GM18517 (cell line): ENCODE measurements at regions not wholly inside any gene's neighbourhood (a gene's known extent, or its start where the extent isn't known, plus 50 kb on each side); places are given as distances from the start of the nearest gene placed in this dataset.

Source experiments
- ATAC-seq: cut with Tn5 transposase; IDR thresholded peaks from one replicate; pipeline ENCODE4 v1.9.1; 2021; ENCODE audit warnings: mild to moderate bottlenecking, moderate library complexity; ENCODE audit not compliant: unreplicated experiment

DNA sequence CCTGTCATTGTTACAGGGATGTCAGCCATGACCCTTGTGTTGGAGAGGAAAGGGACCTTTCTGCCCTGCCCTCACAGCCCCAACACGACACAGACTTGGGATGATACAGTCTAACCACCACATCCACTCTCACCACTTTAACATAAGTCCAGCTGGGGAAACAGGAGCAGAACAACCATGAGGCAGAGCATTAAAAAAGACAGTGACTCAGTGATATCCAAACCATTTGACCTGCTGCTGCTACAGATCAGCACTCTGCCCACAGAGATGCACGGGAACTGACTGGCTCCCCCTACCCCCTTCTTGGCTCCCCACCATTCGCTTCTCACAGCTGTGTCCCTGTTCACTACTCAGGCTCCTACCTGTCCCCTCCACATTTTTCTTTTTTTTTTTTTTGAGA lies 458.6 kb downstream of the ZNF608 start:
- ATAC-seq, result no peak

DNA sequence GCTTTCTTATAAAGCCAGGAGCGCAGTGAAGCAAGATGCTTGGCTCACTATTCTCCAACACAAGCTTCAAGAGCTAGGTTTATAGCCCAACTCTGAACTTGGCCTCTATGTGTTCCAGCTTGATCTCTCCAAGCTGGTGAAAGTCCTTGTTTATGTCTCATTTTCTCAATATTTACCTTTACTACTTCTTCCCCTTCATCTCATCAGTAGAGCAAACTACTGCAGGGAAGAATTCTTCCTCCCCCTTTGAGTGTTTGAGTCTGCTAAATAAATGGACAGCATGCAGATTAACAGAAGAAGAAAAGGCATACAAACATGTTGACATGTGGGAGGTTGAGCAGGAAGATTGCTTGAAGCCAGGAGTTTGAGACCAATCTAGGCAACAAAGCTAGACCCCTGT lies 460.7 kb downstream of the ZNF608 start:
- ATAC-seq, result no peak

DNA sequence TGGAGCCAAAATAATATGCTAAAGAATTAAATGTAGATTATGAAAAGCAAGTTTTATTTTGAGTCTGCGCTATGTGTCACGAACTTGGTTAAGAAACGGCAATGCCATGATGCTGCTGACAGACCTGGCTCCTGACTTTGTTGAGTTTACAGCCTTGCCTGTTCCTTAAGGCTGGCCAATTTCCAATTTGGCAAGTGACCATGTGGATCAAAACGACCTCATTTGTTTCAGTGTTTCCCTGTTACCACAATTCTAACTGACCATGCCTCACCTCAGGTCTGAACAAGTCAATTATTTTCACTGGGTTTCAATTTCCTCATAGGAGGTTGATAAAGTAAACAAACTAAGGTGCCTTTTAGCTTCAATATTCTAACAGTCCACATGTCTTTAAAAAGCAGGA lies 461.4 kb downstream of the ZNF608 start:
- ATAC-seq, result no peak

DNA sequence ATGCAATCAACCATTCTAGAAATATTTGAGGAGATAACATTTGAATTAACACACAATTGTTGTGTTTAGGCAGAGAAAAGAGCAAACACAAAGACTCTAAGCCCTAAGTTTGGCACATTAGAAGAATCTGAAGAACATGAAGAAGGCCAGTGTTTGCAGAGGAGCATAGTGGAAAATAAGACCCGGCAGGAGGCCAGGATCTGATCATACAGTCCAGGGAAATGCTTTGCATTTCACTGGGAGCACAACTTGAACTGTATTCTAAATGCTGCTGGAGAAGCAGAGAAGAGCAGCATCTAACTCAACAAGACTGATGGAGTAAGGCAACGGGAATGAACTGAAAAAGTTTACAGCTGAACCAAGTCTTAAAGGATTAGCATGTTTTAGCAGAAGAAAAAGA lies 463.4 kb downstream of the ZNF608 start:
- no peak for ATAC-seq

DNA sequence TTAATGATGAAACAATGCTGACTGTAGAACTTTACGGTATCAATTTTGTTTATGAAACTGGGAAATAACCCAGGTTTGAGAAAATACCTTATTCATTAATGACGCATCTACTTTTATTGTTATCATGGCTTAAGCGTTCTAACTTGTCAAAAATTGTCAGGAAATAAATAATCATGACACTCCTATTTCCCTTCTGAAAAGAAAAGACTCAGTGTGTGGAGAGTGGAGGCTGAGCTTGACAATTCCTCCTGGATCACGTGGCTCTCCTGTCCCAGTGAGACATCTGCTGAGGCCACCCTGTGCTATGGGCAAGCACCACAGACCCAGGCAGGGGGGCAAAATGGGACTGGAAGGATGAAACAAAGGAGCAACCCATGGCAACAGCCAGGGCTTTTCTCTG lies 466.4 kb downstream of the ZNF608 start:
- ATAC-seq, result no peak

DNA sequence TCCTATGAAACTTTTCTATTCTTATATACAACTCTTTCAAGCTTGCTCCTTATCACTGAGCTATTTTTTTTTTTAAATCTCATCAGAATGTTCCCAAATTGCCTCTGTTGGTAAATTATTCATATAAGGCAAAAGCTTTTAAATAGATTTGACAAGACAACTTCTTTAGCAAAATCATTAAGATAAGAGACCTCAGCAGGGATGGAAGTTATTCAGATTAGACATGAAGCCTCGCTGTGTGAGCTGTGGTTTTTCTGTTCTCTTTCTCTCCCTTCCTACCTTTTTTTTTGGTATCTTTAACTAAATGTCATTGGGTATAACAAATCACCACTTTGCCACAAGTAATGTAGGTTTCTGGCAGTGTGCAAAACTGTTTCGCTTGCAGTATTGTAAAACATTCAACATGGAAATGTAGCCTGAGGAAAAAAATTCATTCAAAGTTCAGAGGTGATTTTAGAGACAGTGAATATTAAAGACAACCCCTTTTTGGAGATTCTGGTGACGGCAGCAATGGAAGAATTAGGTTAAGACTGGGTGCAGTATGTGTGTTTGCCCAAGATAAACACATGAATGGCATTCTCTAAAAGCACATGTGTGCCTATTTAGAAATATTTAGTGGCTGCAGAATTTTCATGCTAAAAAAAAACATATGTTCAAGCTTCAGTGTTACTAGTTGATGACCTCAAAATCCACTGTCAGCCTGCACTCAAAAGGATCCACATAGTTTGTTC lies 467.1 kb downstream of the ZNF608 start:
- ATAC-seq, result no peak

DNA sequence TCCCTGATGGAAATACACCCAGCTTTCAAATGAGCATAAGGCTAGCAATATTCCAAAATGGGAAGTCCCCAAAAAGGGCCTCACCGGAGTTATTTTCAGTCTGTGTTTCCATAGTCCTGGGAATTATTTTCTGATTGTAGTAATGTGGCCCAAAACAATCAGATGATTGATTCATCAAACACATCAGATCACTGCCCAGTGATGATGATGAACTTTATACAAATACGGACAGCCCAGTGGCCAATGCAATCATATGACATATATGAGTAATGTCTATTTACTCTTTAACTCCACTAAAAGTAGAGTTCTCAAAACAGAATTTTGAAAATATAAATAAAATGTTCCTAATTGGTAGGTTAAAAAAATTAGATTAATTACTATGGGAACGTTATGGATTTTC lies 467.8 kb downstream of the ZNF608 start:
- ATAC-seq, result no peak

DNA sequence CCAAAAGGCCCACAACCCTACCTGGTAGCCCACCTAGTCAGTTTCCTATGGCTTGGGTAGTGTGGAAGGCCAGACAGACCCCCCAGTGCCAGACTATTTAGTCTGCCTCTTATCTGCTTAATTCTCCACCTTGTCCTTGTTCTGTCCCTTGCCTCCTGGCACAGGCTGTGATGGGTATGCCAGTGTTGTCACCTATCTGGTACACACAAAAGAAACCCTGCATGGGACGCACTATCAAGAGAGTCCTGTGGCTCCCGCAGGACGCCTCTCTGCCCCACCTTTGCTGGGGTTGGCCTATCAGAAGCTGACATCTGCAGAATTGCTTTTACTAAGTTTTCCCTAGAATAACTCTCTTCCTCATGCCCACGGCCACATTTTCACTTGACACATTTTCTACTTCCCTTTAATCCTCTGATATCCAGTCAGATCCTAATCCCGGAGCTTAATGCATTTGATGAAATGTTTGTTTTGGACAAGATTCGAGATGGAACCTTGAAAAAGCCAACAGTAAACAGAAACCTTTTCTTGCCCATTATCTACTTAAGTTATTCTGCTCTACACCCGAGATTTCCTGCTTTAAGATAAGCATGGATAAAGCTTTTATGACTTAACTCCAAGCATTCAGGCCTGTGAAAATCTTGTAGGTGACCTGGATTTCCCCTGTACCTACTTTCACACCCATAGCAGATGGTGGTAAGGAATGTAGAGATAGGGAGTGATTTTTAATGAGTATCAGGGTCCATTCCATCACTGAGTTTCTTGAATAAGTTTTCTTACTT lies 468.5 kb downstream of the ZNF608 start:
- ATAC-seq, result no peak

DNA sequence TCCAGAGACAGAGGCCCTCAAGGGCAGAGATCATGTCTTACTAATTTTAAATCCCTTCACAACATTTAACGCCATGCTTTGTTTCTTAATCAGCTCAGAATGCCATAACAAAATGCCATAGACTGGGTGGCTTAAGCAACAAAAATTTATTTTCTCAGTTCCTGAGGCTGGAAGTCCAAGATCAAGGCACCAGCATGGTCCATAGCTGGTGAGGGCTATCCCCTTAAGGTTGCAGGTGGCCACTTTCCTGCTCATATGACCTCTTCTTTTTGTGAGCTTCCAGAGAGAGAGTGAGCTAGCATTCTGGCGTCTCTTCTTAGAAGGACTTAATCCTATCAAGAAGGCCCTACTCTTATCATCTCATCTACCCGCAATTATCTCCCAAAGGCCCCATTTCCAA lies 470.3 kb downstream of the ZNF608 start:
- no peak for ATAC-seq

DNA sequence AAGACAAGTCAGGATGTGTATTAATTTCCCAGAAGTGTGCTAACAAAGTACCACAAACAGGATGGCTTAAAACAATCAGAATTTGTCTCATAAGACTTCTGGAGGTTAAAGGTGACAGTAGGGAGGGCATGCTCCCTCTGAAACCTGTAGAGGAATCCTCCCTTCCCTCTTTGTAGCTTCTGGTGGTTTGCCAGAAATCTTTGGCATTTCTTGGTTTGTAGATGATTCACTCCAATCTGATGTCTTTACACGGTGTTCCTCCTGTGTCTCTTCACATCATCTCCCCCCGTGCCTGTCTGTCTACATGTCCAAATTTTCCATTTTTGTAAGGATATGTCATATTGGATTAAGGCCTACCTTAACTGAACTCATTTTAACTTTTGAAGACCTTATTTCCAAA lies 471.5 kb downstream of the ZNF608 start:
- ATAC-seq, result no peak

DNA sequence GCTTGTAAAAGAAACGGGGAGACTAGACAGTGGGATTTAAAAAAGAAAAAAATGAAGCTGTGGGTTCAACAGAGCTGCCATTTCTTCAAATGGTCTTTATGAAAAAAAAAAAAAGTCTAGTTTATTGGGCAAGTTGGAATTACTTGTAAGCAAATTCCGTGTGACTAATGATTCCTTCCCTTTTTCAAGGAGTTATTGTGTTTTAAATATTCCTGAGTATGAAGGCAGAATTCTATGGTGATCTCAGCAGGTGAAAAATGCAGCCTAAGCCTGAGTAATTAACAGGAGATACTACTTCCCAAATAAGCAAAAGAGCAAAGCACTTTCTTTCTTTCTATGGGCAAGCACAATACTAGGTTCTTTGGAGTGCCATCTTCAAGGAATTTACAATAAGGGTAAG lies 481.9 kb downstream of the ZNF608 start:
- no peak for ATAC-seq

DNA sequence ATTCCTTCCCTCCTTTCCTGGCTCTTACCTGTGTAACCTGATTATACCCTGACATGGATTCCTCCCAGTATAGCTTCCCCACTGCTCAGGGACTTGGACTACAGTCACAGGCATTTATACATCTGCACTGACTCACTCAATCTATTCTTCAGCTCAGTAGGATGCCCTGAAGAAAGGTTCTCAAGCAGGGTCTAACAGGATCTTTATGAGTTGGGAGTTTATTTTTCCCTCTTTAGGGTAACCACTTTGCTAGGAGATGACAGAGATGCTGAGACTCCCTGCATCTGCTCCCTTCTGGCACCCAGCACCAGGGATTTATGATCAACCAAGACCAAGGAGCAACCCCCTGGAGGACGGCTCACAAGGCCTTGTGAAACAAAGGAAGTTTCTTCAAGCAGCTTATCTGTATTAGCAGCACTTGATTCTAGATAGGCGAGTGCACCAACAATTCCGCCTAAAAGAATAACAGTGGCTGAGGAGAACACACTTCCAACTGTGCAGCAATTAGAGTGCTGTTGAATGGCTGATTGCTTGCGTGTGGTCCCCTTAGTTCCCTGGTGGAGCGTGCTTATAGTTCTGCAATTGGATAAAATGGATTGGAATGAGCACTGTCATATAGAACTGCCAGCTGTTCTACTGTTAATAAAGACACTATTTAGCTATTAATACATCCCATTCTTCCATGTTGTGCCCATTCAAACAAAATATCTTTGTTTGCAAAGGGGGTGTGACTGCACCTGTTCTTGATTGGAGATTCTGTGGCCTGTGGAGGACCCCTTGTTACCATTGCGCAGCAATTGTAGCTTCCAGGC lies 482.6 kb downstream of the ZNF608 start:
- ATAC-seq, result no peak

DNA sequence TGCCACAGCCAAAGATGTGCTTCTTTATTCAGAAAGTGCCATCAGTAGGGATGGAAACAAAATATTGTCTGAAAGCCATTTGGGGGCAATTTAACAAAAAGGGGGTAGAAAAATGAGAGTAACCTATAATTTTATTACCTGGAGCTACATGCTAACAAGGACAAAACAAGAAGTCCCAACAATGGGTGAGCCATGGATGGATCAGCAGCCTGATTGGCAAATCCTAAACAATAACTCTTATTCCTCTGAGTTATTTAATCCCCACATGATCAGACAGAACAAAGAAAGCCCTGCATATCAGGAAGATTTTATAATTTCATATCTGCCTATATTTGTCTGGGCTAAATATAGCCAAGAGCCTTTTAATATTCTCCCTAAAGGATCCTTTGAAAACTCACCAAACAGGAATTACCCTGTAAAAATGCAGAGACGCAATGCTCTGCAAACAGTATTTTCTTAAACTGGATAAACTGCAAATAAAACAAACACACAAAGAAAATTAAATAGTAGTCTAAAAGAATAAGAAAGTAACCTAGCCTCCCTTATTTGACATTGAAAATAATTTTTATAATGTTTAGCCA lies 483.4 kb downstream of the ZNF608 start:
- no peak for ATAC-seq

DNA sequence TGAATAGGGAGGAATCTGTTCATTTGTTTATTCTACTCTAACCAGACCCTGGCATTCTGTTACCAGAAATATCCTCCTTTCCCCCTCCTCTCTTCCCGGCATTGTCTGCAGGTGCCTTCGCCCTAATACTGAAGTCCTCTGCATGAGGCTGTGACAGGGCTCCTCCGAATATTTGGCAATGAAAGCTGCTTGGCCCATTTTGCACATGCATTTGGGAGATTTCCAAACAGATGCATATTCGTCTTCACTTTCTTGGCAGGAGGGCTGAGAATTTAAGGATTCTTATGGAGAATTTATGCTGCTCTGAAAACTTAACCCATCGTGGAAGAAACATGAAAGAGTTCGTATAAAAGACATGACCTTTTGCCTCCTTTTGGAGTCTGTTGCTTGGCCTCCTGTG lies 484.0 kb downstream of the ZNF608 start:
- ATAC-seq, result no peak

DNA sequence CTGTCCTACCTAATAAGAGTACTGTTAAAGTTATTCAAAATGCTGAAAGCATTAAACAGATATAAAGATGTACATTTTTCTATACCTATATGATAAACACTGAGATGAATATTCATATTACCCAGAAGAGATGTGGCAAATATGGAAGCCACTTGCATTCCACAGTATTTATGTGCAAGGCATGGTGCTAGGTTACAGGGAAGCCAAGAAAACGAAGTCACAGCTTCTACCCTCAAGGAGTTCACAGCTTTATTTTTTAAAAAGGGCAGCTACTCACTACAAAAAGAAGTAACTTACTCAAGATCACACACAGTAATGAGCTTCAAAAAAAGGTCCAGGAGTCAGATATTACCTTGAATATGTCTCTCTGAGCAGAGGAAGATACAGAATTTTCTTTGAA lies 484.6 kb downstream of the ZNF608 start:
- no peak for ATAC-seq

DNA sequence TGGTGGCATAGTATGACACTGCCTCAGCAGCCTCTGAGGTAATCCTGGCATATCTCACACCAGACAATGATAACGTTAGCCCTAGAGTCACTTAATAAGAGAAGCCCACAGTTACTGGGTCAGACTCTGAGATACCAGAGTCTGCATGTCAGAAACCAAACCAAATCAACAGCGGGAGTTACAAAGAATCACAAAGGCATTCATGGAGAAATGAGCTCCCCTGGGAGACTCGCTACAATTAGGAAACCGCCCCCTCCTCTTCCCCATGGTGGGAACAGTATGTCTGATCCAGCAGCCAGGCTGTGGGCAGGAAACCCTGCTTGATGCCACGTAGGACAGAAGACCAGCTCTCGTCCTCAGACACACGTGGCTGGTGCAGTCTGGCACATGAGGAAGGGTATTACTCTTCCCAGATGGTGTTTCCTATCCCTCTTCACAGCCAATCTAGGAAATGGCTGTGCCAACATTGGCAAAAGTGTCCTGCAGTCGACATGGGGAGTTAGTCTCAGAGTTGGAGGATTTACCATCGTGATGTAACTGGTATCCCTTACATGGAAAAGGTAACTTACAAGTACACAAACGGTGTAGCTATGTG lies 485.4 kb downstream of the ZNF608 start:
- no peak for ATAC-seq

DNA sequence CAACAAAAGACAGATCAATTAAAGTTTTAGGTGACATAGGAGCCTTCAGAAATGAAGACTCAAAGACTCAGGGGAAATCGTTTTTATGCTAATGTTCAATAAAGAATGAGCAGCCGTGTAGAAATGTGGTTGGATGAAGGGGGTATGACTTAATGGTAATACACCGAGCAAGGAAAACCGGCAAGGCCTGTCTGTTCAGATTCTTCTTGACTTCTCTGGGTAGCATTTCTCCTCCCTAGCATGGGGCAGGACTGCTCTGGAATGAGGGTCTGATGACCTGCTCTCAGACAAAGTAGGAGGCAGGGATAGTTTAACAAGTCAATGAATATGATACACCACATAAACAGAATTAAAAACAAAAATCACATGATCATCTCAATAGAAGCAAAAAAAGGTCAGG lies 487.4 kb downstream of the ZNF608 start:
- no peak for ATAC-seq

DNA sequence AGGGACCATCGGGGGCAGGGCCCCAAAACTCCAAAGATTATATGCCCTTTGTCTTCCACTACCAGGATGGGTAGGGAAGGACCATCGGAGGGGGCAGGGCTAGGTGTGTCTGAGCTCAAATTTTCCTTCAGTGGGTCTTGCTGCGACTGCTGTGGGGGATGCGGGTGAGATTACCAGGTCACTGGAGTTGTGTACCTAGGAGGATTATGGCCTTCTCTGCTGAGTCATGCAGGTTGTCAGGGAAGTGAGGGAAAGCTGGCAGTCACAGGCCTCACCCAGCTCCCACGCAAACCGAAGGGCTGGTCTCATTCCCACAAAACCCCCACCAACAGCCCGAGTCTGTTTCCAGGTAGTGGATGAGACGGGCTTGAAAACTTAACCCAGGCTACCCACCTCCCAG lies 489.4 kb downstream of the ZNF608 start:
- no peak for ATAC-seq

DNA sequence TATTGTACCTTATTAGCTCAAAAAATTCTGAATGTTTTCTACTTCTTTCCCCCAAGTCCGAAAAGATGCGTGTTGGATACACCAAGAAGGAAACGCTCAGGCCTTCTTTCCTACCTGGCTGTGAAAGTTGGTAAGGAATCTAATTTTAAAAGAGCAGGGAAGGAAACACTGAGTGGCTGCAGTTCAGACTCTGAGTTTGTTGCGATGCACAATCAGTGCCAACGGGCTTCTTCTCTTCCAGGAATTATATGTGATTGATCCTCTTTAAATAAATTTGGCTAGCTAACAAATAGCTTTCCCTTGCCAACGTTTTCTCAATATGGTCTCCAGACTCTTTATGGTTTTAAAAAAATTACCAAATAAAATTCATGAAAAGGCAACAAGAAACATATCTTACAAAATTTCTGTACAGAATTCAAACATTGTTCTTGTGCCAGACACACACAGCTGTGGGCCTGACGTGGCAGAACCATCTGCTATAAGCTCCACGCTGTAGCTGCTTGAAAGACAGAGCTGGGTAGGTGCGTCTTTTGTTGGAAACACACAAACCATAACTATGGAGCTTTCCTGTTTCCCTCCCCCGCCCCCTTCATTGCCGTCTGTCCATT lies 493.1 kb downstream of the ZNF608 start:
- no peak for ATAC-seq

DNA sequence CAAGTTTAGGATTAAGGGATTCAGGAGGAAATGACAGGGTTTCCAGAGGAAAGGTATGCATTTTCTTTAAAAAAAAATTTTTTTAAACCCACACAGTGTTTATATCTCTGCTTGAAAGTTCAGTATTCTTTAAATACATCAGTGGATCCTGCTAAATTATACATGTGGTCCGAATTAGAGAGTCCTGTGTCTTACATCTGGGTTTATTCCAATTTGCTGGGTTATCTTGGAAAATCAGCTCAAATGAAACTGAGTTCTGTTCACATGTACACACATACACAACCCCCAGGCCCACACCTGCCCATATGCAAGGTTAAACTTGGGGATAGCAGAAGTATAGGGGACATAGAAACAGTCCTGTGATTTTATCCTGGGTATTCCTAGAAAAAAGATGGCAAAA lies 493.7 kb downstream of the ZNF608 start:
- no peak for ATAC-seq

DNA sequence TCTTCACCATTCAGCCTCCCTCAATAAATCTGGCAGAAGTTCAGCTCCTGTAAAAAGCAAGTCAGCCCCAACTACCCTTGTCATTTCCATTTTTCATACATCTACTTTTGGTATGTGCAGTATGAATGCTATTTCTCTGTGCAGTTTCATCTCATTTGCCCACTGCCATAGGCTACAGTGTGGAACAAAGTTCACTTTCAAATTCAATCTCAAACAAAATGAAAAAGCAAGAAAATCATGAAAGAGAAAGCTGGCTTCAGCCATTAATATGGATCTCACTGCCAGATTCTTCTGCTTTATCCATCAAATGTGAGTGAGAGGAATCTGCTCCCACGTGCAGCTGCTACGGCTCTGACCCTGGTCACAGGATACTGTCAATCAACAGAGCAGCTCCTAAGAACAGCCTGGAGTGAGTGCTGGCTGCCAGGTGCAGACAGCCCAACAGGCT lies 494.2 kb downstream of the ZNF608 start:
- no peak for ATAC-seq
